Smooth muscle cell (in vitro differentiated cells): ENCODE measurements at regions not wholly inside any gene's neighbourhood (a gene's known extent, or its start where the extent isn't known, plus 50 kb on each side); places are given as distances from the start of the nearest gene placed in this dataset.

Source experiments
- DNase-seq: peaks from one replicate; lab custom pipeline; 2025; ENCODE audit not compliant: unreplicated experiment; lab: John Stamatoyannopoulos, UW
- H2AFZ ChIP-seq: fragments of 200-600 bp; sonication (generic); 2 replicates; pipeline ENCODE4 v1.6.0; 2016; ENCODE audit warnings: antibody characterized with exemption, low read depth, mild to moderate bottlenecking
- H3F3A ChIP-seq: fragments of 200-600 bp; sonication (generic); 2 replicates; pipeline ENCODE4 v1.6.0; 2017; ENCODE audit warnings: antibody characterized with exemption, low read depth
- H3K27ac ChIP-seq: fragments of 200-600 bp; sonication (generic); 2 replicates; pipeline ENCODE4 v1.5.1; 2016; ENCODE audit warnings: low read depth, mild to moderate bottlenecking
- H3K27me3 ChIP-seq: fragments of 200-600 bp; sonication (generic); 2 replicates; pipeline ENCODE4 v1.6.1; 2016; ENCODE audit warnings: low read depth, mild to moderate bottlenecking
- H3K36me3 ChIP-seq: fragments of 200-600 bp; sonication (generic); 2 replicates; pipeline ENCODE4 v1.5.1; 2016; ENCODE audit warnings: low read depth
- H3K4me1 ChIP-seq: fragments of 200-600 bp; sonication (generic); 2 replicates; pipeline ENCODE4 v1.5.1; 2016; ENCODE audit warnings: low read depth
- H3K4me2 ChIP-seq: fragments of 200-600 bp; sonication (generic); 2 replicates; pipeline ENCODE4 v1.6.0; 2016; ENCODE audit warnings: mild to moderate bottlenecking
- H3K4me3 ChIP-seq: fragments of 200-600 bp; sonication (generic); 2 replicates; pipeline ENCODE4 v1.5.1; 2016; ENCODE audit warnings: mild to moderate bottlenecking
- H3K79me2 ChIP-seq: fragments of 200-600 bp; sonication (generic); 2 replicates; pipeline ENCODE4 v1.6.0; 2016; ENCODE audit warnings: low read depth, mild to moderate bottlenecking
- H3K9ac ChIP-seq: fragments of 200-600 bp; sonication (generic); 2 replicates; pipeline ENCODE4 v1.6.0; 2016; ENCODE audit warnings: low read depth
- H3K9me3 ChIP-seq: fragments of 200-600 bp; sonication (generic); replicated peaks from 2 replicates; pipeline ENCODE4 v1.5.1; 2016; ENCODE audit warnings: low read depth
- H4K20me1 ChIP-seq: fragments of 200-600 bp; sonication (generic); 2 replicates; pipeline ENCODE4 v1.6.0; 2016; ENCODE audit warnings: low read depth
- CTCF ChIP-seq: fragments of 200-600 bp; sonication (generic); IDR thresholded peaks from 2 replicates; pipeline ENCODE4 v1.5.1; 2017; ENCODE audit warnings: borderline replicate concordance, mild to moderate bottlenecking, antibody characterized with exemption; ENCODE audit not compliant: insufficient read depth, poor library complexity, severe bottlenecking
- WGBS: methylation state at CpG from one replicate; pipeline ENCODE4 v1.1.7; 2016; ENCODE audit warnings: low lambda C conversion rate; 5-methylcytosine and 5-hydroxymethylcytosine counted together

GRCh38 chr6:114718716-114719270 is 376.0 kb upstream of the HS3ST5 start:
- Histone ChIP-seq H3K9ac (no peak overlapping the region), H3K4me1 (no peaks in the 10 kb centered on the region), H3K4me3 (no peak overlapping the region), H2AFZ (no peak overlapping the region), H4K20me1 (no peaks in the 10 kb centered on the region), H3K9me3 (no peaks in the 10 kb centered on the region), H3F3A (no peaks in the 10 kb centered on the region), H3K79me2 (no peaks in the 10 kb centered on the region), H3K27me3 (peaks cover 3% of the 10 kb centered on the region), H3K27ac (no peak overlapping the region), H3K4me2 (no peak overlapping the region), H3K36me3 (no peaks in the 10 kb centered on the region)
- DNase-seq = no peak
- TF ChIP-seq CTCF = no peak
- 49% methylated on average over 2 of the region's 2 CpGs for WGBS

- Histone ChIP-seq H3K4me2 (no peak overlapping the region), H3F3A (no peaks in the 10 kb centered on the region), H3K4me3 (no peak overlapping the region), H2AFZ (peak overlapping the region; percentile 49), H3K9me3 (no peaks in the 10 kb centered on the region), H3K27ac (no peak overlapping the region), H3K4me1 (no peaks in the 10 kb centered on the region), H3K27me3 (peaks cover 3% of the 10 kb centered on the region), H3K36me3 (no peaks in the 10 kb centered on the region), H3K79me2 (no peaks in the 10 kb centered on the region), H3K9ac (no peak overlapping the region), H4K20me1 (no peaks in the 10 kb centered on the region)
- 18% methylated on average over 3 of the region's 3 CpGs for WGBS
- no peak for TF ChIP-seq CTCF
- no peak for DNase-seq
Observed at GRCh38 chr6:114718186-114718585, 375.4 kb upstream of the HS3ST5 start.

- Histone ChIP-seq H3K79me2 (no peaks in the 10 kb centered on the region), H3K9ac (no peak overlapping the region), H3K4me1 (no peaks in the 10 kb centered on the region), H3F3A (no peaks in the 10 kb centered on the region), H3K4me3 (no peak overlapping the region), H3K27me3 (peaks cover 3% of the 10 kb centered on the region), H3K4me2 (no peak overlapping the region), H3K9me3 (no peaks in the 10 kb centered on the region), H4K20me1 (no peaks in the 10 kb centered on the region), H3K27ac (no peak overlapping the region), H2AFZ (no peak overlapping the region), H3K36me3 (no peaks in the 10 kb centered on the region)
- no peak for DNase-seq
- no peak for TF ChIP-seq CTCF
- WGBS = 73% methylated on average over 3 of the region's 3 CpGs
Observed at GRCh38 chr6:114714836-114715507, 372.1 kb upstream of the HS3ST5 start.

GRCh38 chr6:114713690-114714089 is 370.9 kb upstream of the HS3ST5 start:
- H3K4me2 ChIP-seq = no peak overlapping the region
- no peaks in the 10 kb centered on the region for H3K79me2 ChIP-seq
- no peaks in the 10 kb centered on the region for H3F3A ChIP-seq
- DNase-seq = no peak
- H3K36me3 ChIP-seq = no peaks in the 10 kb centered on the region
- no peak for TF ChIP-seq CTCF
- H3K27me3 ChIP-seq = peaks cover 3% of the 10 kb centered on the region
- H3K9ac ChIP-seq = no peak overlapping the region
- no peaks in the 10 kb centered on the region for H3K4me1 ChIP-seq
- no peaks in the 10 kb centered on the region for H3K9me3 ChIP-seq
- H2AFZ ChIP-seq = no peak overlapping the region
- WGBS = 83% methylated on average over 2 of the region's 2 CpGs
- H4K20me1 ChIP-seq = no peaks in the 10 kb centered on the region
- no peak overlapping the region for H3K27ac ChIP-seq
- no peak overlapping the region for H3K4me3 ChIP-seq
